ENCODE measurements at regions not wholly inside any gene's neighbourhood (a gene's known extent, or its start where the extent isn't known, plus 50 kb on each side); places are given as distances from the start of the nearest gene placed in this dataset.

- no peaks in the 10 kb centered on the region for H3K79me2 ChIP-seq (ENCODE audit: control insufficient read depth, insufficient read depth, low read length)
- H4K20me1 ChIP-seq (ENCODE audit: control insufficient read depth, extremely low read depth, insufficient read depth, low read length), result no peaks in the 10 kb centered on the region
- H3K4me1 ChIP-seq (ENCODE audit: control insufficient read depth, extremely low read depth, insufficient read depth, low read length), result no peaks in the 10 kb centered on the region
- no peak overlapping the region for H2AFZ ChIP-seq (ENCODE audit: low read length)
- no peaks in the 10 kb centered on the region for H3K9me3 ChIP-seq (ENCODE audit: control insufficient read depth, insufficient read depth, low read depth, low read length)
- H3K27ac ChIP-seq (ENCODE audit: insufficient read depth, low read length), result no peak overlapping the region
- no peaks in the 10 kb centered on the region for H3K27me3 ChIP-seq (ENCODE audit: control insufficient read depth, insufficient read depth, low read length)
- TF ChIP-seq EZH2 (IDR thresholded peaks at IDR 0.05; ENCODE audit: low read length, missing control alignments) (no peak), CTCF (conservative IDR thresholded peaks at IDR 0.05 in 1 of 2, IDR thresholded peaks at IDR 0.05 in 1 of 2; ENCODE audit: low read depth in 1 of 2, low read length in 2 of 2) (no peak)
- H3K36me3 ChIP-seq (ENCODE audit: control insufficient read depth, insufficient read depth, low read length), result no peaks in the 10 kb centered on the region
- H3K4me3 ChIP-seq (replicated peaks in 1 of 4; ENCODE audit: control extremely low read depth in 1 of 4, insufficient read depth in 1 of 4, low read depth in 3 of 4, low read length in 4 of 4), result no peak overlapping the region
- no peak for DNase-seq (ENCODE audit: low read depth in 2 of 2)
- no peak overlapping the region for H3K9ac ChIP-seq (ENCODE audit: insufficient read depth, low read length)
- no peak overlapping the region for H3K4me2 ChIP-seq (ENCODE audit: extremely low read depth, insufficient read depth, low read length)
Observed at GRCh38 chr12:118830296-118830695, 151.0 kb upstream of the SRRM4 start.

GRCh38 chr12:118835926-118836325 lies 145.4 kb upstream of the SRRM4 start:
- Histone ChIP-seq H3K4me3 (replicated peaks in 1 of 4; ENCODE audit: control extremely low read depth in 1 of 4, insufficient read depth in 1 of 4, low read depth in 3 of 4, low read length in 4 of 4) (no peak overlapping the region), H3K9me3 (ENCODE audit: control insufficient read depth, insufficient read depth, low read depth, low read length) (no peaks in the 10 kb centered on the region), H3K4me1 (ENCODE audit: control insufficient read depth, extremely low read depth, insufficient read depth, low read length) (no peaks in the 10 kb centered on the region), H2AFZ (ENCODE audit: low read length) (no peak overlapping the region), H3K27ac (ENCODE audit: insufficient read depth, low read length) (no peak overlapping the region), H3K79me2 (ENCODE audit: control insufficient read depth, insufficient read depth, low read length) (no peaks in the 10 kb centered on the region), H3K36me3 (ENCODE audit: control insufficient read depth, insufficient read depth, low read length) (no peaks in the 10 kb centered on the region), H4K20me1 (ENCODE audit: control insufficient read depth, extremely low read depth, insufficient read depth, low read length) (no peaks in the 10 kb centered on the region), H3K27me3 (ENCODE audit: control insufficient read depth, insufficient read depth, low read length) (no peaks in the 10 kb centered on the region), H3K4me2 (ENCODE audit: extremely low read depth, insufficient read depth, low read length) (no peak overlapping the region), H3K9ac (ENCODE audit: insufficient read depth, low read length) (no peak overlapping the region)
- DNase-seq (ENCODE audit: low read depth in 2 of 2), result no peak
- TF ChIP-seq CTCF (conservative IDR thresholded peaks at IDR 0.05 in 1 of 2, IDR thresholded peaks at IDR 0.05 in 1 of 2; ENCODE audit: low read depth in 1 of 2, low read length in 2 of 2), result no peak
- TF ChIP-seq EZH2 (IDR thresholded peaks at IDR 0.05; ENCODE audit: low read length, missing control alignments), result no peak

- Histone ChIP-seq H3K9ac (ENCODE audit: insufficient read depth, low read length) (no peak overlapping the region), H3K79me2 (ENCODE audit: control insufficient read depth, insufficient read depth, low read length) (no peaks in the 10 kb centered on the region), H3K4me1 (ENCODE audit: control insufficient read depth, extremely low read depth, insufficient read depth, low read length) (no peaks in the 10 kb centered on the region), H3K4me2 (ENCODE audit: extremely low read depth, insufficient read depth, low read length) (no peak overlapping the region), H3K27ac (ENCODE audit: insufficient read depth, low read length) (no peak overlapping the region), H4K20me1 (ENCODE audit: control insufficient read depth, extremely low read depth, insufficient read depth, low read length) (no peaks in the 10 kb centered on the region), H3K9me3 (ENCODE audit: control insufficient read depth, insufficient read depth, low read depth, low read length) (no peaks in the 10 kb centered on the region), H2AFZ (ENCODE audit: low read length) (no peak overlapping the region), H3K27me3 (ENCODE audit: control insufficient read depth, insufficient read depth, low read length) (no peaks in the 10 kb centered on the region), H3K36me3 (ENCODE audit: control insufficient read depth, insufficient read depth, low read length) (no peaks in the 10 kb centered on the region), H3K4me3 (replicated peaks in 1 of 4; ENCODE audit: control extremely low read depth in 1 of 4, insufficient read depth in 1 of 4, low read depth in 3 of 4, low read length in 4 of 4) (no peak overlapping the region)
- DNase-seq (ENCODE audit: low read depth in 2 of 2), result no peak
- no peak for TF ChIP-seq CTCF (conservative IDR thresholded peaks at IDR 0.05 in 1 of 2, IDR thresholded peaks at IDR 0.05 in 1 of 2; ENCODE audit: low read depth in 1 of 2, low read length in 2 of 2)
- no peak for TF ChIP-seq EZH2 (IDR thresholded peaks at IDR 0.05; ENCODE audit: low read length, missing control alignments)
Observed at GRCh38 chr12:118840399-118840798, 140.9 kb upstream of the SRRM4 start.
